Nephron progenitor cell (in vitro differentiated cells): ENCODE measurements at regions not wholly inside any gene's neighbourhood (a gene's known extent, or its start where the extent isn't known, plus 50 kb on each side); places are given as distances from the start of the nearest gene placed in this dataset.

Source experiments
- DNase-seq: peaks from one replicate; pipeline ENCODE4 v3.0.0; 2021
- H3K27ac Mint-ChIP-seq: 2 replicates; pipeline ENCODE4 v1.8.0; 2021; ENCODE audit warnings: mild to moderate bottlenecking, moderate library complexity, mixed read lengths
- H3K27me3 Mint-ChIP-seq: 2 replicates; pipeline ENCODE4 v1.8.0; 2021; ENCODE audit warnings: mild to moderate bottlenecking, low read depth, mixed read lengths; ENCODE audit not compliant: poor library complexity
- H3K36me3 Mint-ChIP-seq: 2 replicates; pipeline ENCODE4 v1.8.0; 2021; ENCODE audit warnings: low read depth, mixed read lengths
- H3K4me1 Mint-ChIP-seq: 2 replicates; pipeline ENCODE4 v1.8.0; 2021; ENCODE audit warnings: mixed read lengths
- H3K4me3 Mint-ChIP-seq: 2 replicates; pipeline ENCODE4 v1.8.0; 2021; ENCODE audit warnings: mild to moderate bottlenecking, moderate library complexity, mixed read lengths
- H3K9me3 Mint-ChIP-seq: 2 replicates; pipeline ENCODE4 v1.8.0; 2021; ENCODE audit warnings: mild to moderate bottlenecking, moderate library complexity, mixed read lengths
- CTCF ChIP-seq: fragments of 200-600 bp; sonication (generic); IDR thresholded peaks from 2 replicates; pipeline ENCODE4 v1.5.0; 2021; ENCODE audit warnings: antibody characterized with exemption

- no peak for DNase-seq
- Mint-ChIP-seq H3K36me3 (no peaks in the 10 kb centered on the region), H3K4me1 (peaks cover 31% of the 10 kb centered on the region), H3K4me3 (no peak overlapping the region), H3K9me3 (no peaks in the 10 kb centered on the region), H3K27me3 (no peaks in the 10 kb centered on the region), H3K27ac (no peak overlapping the region)
- TF ChIP-seq CTCF, result no peak
Observed at GRCh38 chr1:83104558-83104957, 894.4 kb downstream of the TTLL7 start.

- H3K4me3 Mint-ChIP-seq, result no peak overlapping the region
- H3K27me3 Mint-ChIP-seq, result no peaks in the 10 kb centered on the region
- no peaks in the 10 kb centered on the region for H3K9me3 Mint-ChIP-seq
- peak overlapping the region; percentile 92 for H3K27ac Mint-ChIP-seq
- no peaks in the 10 kb centered on the region for H3K36me3 Mint-ChIP-seq
- peaks cover 38% of the 10 kb centered on the region for H3K4me1 Mint-ChIP-seq
- no peak for TF ChIP-seq CTCF
- no peak for DNase-seq
Observed at GRCh38 chr1:83103341-83103740, 895.6 kb downstream of the TTLL7 start.

GRCh38 chr1:83102630-83103071 is 896.3 kb downstream of the TTLL7 start:
- H3K9me3 Mint-ChIP-seq, result no peaks in the 10 kb centered on the region
- H3K36me3 Mint-ChIP-seq, result no peaks in the 10 kb centered on the region
- TF ChIP-seq CTCF, result no peak
- peak; percentile 14 for DNase-seq
- peak overlapping the region; percentile 92 for H3K27ac Mint-ChIP-seq
- peak overlapping the region; percentile 26 for H3K4me3 Mint-ChIP-seq
- H3K4me1 Mint-ChIP-seq, result peaks cover 45% of the 10 kb centered on the region
- H3K27me3 Mint-ChIP-seq, result no peaks in the 10 kb centered on the region

DNA sequence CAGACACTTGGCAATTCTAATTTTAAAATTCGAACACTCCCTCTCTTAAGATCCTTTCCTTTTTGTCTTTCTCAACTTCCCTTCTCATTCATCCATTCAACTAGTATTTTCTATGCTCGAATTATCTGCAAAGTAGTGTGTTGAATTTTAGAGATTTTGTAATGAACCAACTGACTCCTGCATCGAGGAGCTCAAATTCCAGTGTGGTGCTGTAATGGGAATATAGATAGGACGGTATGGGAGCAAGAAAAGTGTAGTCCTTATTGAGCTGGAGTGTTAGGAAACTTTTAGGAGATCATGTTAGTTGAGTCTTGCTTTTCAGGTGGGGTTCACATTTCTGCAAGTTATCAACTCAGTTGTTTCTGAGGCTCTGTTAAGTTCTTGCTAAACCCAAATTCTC is 897.5 kb downstream of the TTLL7 start:
- peak overlapping the region; percentile 67 for H3K27ac Mint-ChIP-seq
- no peak for TF ChIP-seq CTCF

GRCh38 chr1:83100133-83100532 is 898.8 kb downstream of the TTLL7 start:
- Mint-ChIP-seq H3K9me3 (peaks cover 13% of the 10 kb centered on the region), H3K27ac (no peak overlapping the region), H3K36me3 (peaks cover 13% of the 10 kb centered on the region), H3K27me3 (no peaks in the 10 kb centered on the region), H3K4me1 (peaks cover 45% of the 10 kb centered on the region), H3K4me3 (no peak overlapping the region)
- TF ChIP-seq CTCF, result no peak
- DNase-seq, result no peak

More for the DNA sequence above, 897.5 kb downstream of the TTLL7 start:
- Mint-ChIP-seq H3K9me3 (peaks cover under 1% of the 10 kb centered on the region), H3K36me3 (peaks cover under 1% of the 10 kb centered on the region), H3K27me3 (no peaks in the 10 kb centered on the region), H3K4me3 (no peak overlapping the region), H3K4me1 (peaks cover 45% of the 10 kb centered on the region)
- no peak for DNase-seq

DNA sequence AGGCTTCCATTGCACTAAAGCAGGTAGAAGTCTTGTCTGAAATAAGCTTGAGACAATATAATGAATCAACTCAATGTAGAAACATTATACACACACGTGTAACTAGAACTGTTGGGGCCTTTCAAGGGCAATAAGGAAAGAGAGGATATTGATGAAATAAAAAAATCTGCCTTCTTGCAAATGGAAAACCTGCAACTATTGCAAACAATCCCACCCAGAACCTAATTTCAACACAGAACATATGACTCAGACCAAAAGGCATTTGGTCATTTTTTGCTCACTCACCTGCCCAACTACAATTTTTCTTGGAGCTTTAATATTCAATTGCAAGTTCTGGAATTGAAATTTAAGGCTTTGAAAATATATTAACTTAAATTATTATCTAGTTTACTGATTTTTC is 900.1 kb downstream of the TTLL7 start:
- peaks cover 15% of the 10 kb centered on the region for H3K36me3 Mint-ChIP-seq
- peaks cover 45% of the 10 kb centered on the region for H3K4me1 Mint-ChIP-seq
- H3K9me3 Mint-ChIP-seq, result peaks cover 14% of the 10 kb centered on the region
- H3K4me3 Mint-ChIP-seq, result no peak overlapping the region
- no peaks in the 10 kb centered on the region for H3K27me3 Mint-ChIP-seq
- TF ChIP-seq CTCF, result no peak
- H3K27ac Mint-ChIP-seq, result no peak overlapping the region
- no peak for DNase-seq
